Adrenal gland (tissue), 9 donors: ENCODE measurements at regions not wholly inside any gene's neighbourhood (a gene's known extent, or its start where the extent isn't known, plus 50 kb on each side); places are given as distances from the start of the nearest gene placed in this dataset.

Experiments
- DNase-seq, 7 donors: peaks; one replicate each; pipeline ENCODE4 v3.0.0-alpha.2; 2019 to 2020
- H3K27ac ChIP-seq, 5 donors: fragments of 200-600 bp; sonication (generic) in 4 of 5; 1 replicate in 3 of 5; 2 replicates in 2 of 5; pipeline versions ENCODE4 v1.5.1 to v1.8.0; 2016 to 2020; ENCODE audit warnings: mild to moderate bottlenecking in 1 of 5
- H3K27me3 ChIP-seq: fragments of 200-600 bp; 2 replicates; pipeline ENCODE4 v1.8.0; 2021
- H3K36me3 ChIP-seq, 2 donors: fragments of 200-600 bp; replicated peaks in 1 of 2; 1 replicate in 1 of 2; 2 replicates in 1 of 2; pipeline versions ENCODE4 v1.5.1 to v1.8.0; 2018 to 2022
- H3K4me1 ChIP-seq, 2 donors: fragments of 200-600 bp; replicated peaks in 1 of 2; 1 replicate in 1 of 2; 2 replicates in 1 of 2; pipeline versions ENCODE4 v1.5.1 to v1.8.0; 2018 to 2021
- H3K4me3 ChIP-seq, 4 donors: fragments of 200-600 bp; sonication (generic) in 3 of 4; one replicate each; pipeline ENCODE4 v1.5.1; 2016 to 2018
- H3K9me3 ChIP-seq, 3 donors: fragments of 200-600 bp; sonication (generic) in 1 of 3; replicated peaks in 1 of 3; 1 replicate in 2 of 3; 2 replicates in 1 of 3; pipeline versions ENCODE4 v1.5.1 to v1.8.0; 2016 to 2021
- POLR2A ChIP-seq, 2 donors: fragments of 450-650 bp; IDR thresholded peaks; one replicate each; pipeline ENCODE4 v1.6.1; 2017; ENCODE audit warnings: antibody characterized with exemption in 2 of 2, mild to moderate bottlenecking in 2 of 2, moderate library complexity in 1 of 2
- WGBS, 4 donors: extraction: QIAGEN DNeasy Blood & Tissue Kit in 2 of 4; methylation state at CpG; one replicate each; pipeline versions ENCODE4 v1.1.5 to v1.1.7; 2013 to 2017; 5-methylcytosine and 5-hydroxymethylcytosine counted together
- intact Hi-C, 2 donors: fragments of 100-400 bp; cut with DNase I; formaldehyde crosslinking; loops; one replicate each; pipeline versions ENCODE4 v1.14.1 to v1.15.0; 2022 to 2023
- TF ChIP-seq, protein P1 (sequence below), 6 experiments: fragments of 450-650 bp in 4 of 6; fragments of 200-600 bp in 2 of 6; sonication (generic) in 1 of 6; IDR thresholded peaks; 1 replicate in 5 of 6; 2 replicates in 1 of 6; pipeline versions ENCODE4 v1.5.1 to v1.8.0; 2016 to 2021; ENCODE audit warnings: antibody characterized with exemption in 6 of 6, mild to moderate bottlenecking in 2 of 6, moderate library complexity in 1 of 6
- donor health status: healthy with polysubstance abuse.
- donor health status: Bipolar disorder and iron deficiency.
- donor health status: DM: yes; HTN: yes; CAD: no.
- donor health status: DM: no; HTN: no; CAD: no.
- donor health status: DM: no; HTN: no; CAD: no.

GRCh38 chr13:111614009-111614408 lies 293.6 kb downstream of the TEX29 start:
- Histone ChIP-seq H3K4me1 (no peaks in the 10 kb centered on the region), H3K27ac (no peak overlapping the region), H3K27me3 (no peaks in the 10 kb centered on the region), H3K36me3 (no peaks in the 10 kb centered on the region), H3K4me3 (no peak overlapping the region), H3K9me3 (no peaks in the 10 kb centered on the region)
- TF ChIP-seq, protein P1, sequence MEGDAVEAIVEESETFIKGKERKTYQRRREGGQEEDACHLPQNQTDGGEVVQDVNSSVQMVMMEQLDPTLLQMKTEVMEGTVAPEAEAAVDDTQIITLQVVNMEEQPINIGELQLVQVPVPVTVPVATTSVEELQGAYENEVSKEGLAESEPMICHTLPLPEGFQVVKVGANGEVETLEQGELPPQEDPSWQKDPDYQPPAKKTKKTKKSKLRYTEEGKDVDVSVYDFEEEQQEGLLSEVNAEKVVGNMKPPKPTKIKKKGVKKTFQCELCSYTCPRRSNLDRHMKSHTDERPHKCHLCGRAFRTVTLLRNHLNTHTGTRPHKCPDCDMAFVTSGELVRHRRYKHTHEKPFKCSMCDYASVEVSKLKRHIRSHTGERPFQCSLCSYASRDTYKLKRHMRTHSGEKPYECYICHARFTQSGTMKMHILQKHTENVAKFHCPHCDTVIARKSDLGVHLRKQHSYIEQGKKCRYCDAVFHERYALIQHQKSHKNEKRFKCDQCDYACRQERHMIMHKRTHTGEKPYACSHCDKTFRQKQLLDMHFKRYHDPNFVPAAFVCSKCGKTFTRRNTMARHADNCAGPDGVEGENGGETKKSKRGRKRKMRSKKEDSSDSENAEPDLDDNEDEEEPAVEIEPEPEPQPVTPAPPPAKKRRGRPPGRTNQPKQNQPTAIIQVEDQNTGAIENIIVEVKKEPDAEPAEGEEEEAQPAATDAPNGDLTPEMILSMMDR (IDR thresholded peaks at IDR 0.05) = no peak
- TF ChIP-seq POLR2A (IDR thresholded peaks at IDR 0.05) = no peak
- no peak for DNase-seq
- intact Hi-C loops = no loop called here
- 73 to 77% (median 76%) methylated on average over 7 of the region's 7 CpGs for WGBS, 4 donors

- H3K9me3 ChIP-seq = no peaks in the 10 kb centered on the region
- 72 to 85% (median 78%) methylated on average over 5 of the region's 5 CpGs for WGBS, 4 donors
- no peaks in the 10 kb centered on the region for H3K36me3 ChIP-seq
- intact Hi-C loops = no loop called here
- DNase-seq = no peak
- no peak for TF ChIP-seq POLR2A (IDR thresholded peaks at IDR 0.05)
- TF ChIP-seq, protein P1 (IDR thresholded peaks at IDR 0.05) = no peak
- no peak overlapping the region for H3K27ac ChIP-seq
- H3K4me1 ChIP-seq = no peaks in the 10 kb centered on the region
- H3K27me3 ChIP-seq = no peaks in the 10 kb centered on the region
- H3K4me3 ChIP-seq = no peak overlapping the region
Observed at GRCh38 chr13:111614613-111615012, 294.2 kb downstream of the TEX29 start.

- H3K9me3 ChIP-seq = no peaks in the 10 kb centered on the region
- 83 to 86% (median 84%) methylated on average over 11 of the region's 11 CpGs for WGBS, 4 donors
- no peak overlapping the region for H3K4me3 ChIP-seq
- H3K4me1 ChIP-seq = no peaks in the 10 kb centered on the region
- no peak for DNase-seq
- intact Hi-C loops = no loop called here
- H3K36me3 ChIP-seq = no peaks in the 10 kb centered on the region
- H3K27ac ChIP-seq = no peak overlapping the region
- no peaks in the 10 kb centered on the region for H3K27me3 ChIP-seq
- TF ChIP-seq, protein P1 (IDR thresholded peaks at IDR 0.05) = no peak
- no peak for TF ChIP-seq POLR2A (IDR thresholded peaks at IDR 0.05)
Observed at GRCh38 chr13:111616203-111616602, 295.8 kb downstream of the TEX29 start.

- WGBS, 4 donors = 82 to 92% (median 85%) methylated on average over 6 of the region's 6 CpGs
- Histone ChIP-seq H3K27me3 (no peaks in the 10 kb centered on the region), H3K36me3 (no peaks in the 10 kb centered on the region), H3K9me3 (no peaks in the 10 kb centered on the region), H3K4me1 (no peaks in the 10 kb centered on the region), H3K27ac (no peak overlapping the region), H3K4me3 (no peak overlapping the region)
- DNase-seq = no peak
- intact Hi-C loops = no loop called here
- TF ChIP-seq, protein P1 (IDR thresholded peaks at IDR 0.05) = no peak
- no peak for TF ChIP-seq POLR2A (IDR thresholded peaks at IDR 0.05)
Observed at GRCh38 chr13:111620166-111620565, 299.7 kb downstream of the TEX29 start.
